HepG2 (cell line): ENCODE measurements at regions not wholly inside any gene's neighbourhood (a gene's known extent, or its start where the extent isn't known, plus 50 kb on each side); places are given as distances from the start of the nearest gene placed in this dataset.

ENCODE experiments used
- EZH2 ChIP-seq: conservative IDR thresholded peaks from 2 replicates; pipeline ENCODE4 v1.6.1; 2012; ENCODE audit warnings: mild to moderate bottlenecking, low read depth, low read length, moderate library complexity
- SNRNP70 ChIP-seq: fragments of 200-400 bp; formaldehyde crosslinking; IDR thresholded peaks from 2 replicates; pipeline ENCODE4 v1.6.1; 2017; ENCODE audit warnings: mild to moderate bottlenecking, low read depth, low read length, moderate library complexity
- ZNF44 ChIP-seq: sonication (generic); formaldehyde crosslinking; IDR thresholded peaks from 2 replicates; pipeline ENCODE4 v1.5.1; 2020; ENCODE audit warnings: mild to moderate bottlenecking, missing genetic modification reagents
- ZNF446 ChIP-seq: sonication (generic); formaldehyde crosslinking; IDR thresholded peaks from 2 replicates; pipeline ENCODE4 v1.5.0; 2020; ENCODE audit warnings: mild to moderate bottlenecking, missing genetic modification reagents
- TF ChIP-seq, protein P1 (sequence below): sonication (generic); formaldehyde crosslinking; IDR thresholded peaks from 2 replicates; pipeline ENCODE4 v1.8.0; 2022; ENCODE audit warnings: low read depth, missing genetic modification reagents

DNA sequence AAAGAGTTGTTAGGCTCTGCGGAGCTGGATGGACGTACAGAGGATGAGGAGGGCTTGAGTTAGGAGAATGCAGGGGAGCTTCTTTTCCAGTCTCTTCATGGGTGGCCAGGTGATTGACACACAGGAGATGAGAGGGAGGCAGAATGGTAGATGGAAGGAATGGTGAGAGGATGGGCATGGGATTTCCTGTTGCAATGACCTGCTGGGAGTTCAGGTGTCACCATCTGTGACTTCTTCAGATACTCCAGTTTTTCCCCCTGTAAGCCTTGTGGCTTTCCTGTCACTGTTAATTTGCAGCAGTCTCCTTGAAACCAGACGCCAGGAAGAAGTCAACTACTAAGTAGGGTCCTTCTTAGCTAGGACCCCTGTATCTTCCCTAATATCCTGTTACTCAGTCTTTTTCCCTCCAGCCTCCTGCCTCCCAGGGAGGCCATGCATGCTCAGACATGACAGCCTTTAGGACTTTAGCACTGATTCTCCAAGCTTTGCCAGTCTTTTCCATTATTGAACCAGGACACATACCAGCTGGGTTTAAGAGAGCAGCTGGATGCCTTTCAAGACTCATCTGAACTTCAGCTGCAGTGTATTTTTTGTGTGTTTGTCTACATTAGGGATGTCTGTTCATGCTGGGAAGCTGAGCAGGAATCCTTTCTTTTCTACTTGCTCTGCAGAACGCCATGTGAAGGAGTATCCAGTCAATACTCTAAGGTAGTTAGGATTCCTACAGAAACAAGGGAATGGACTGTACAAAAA lies 67.2 kb upstream of the CD180 start:
- TF ChIP-seq SNRNP70 (no peak), EZH2 (no peak), ZNF44 (CRISPR knock-in tag) (no peak), ZNF446 (CRISPR knock-in tag) (no peak)
- TF ChIP-seq, protein P1, sequence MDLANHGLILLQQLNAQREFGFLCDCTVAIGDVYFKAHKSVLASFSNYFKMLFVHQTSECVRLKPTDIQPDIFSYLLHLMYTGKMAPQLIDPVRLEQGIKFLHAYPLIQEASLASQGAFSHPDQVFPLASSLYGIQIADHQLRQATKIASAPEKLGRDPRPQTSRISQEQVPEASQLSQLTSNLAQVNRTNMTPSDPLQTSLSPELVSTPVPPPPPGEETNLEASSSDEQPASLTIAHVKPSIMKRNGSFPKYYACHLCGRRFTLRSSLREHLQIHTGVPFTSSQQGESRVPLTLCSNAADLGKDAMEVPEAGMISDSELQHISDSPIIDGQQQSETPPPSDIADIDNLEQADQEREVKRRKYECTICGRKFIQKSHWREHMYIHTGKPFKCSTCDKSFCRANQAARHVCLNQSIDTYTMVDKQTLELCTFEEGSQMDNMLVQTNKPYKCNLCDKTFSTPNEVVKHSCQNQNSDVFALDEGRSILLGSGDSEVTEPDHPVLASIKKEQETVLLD (CRISPR knock-in tag): no peak
